HG03103 (cell line): ENCODE measurements at regions not wholly inside any gene's neighbourhood (a gene's known extent, or its start where the extent isn't known, plus 50 kb on each side); places are given as distances from the start of the nearest gene placed in this dataset.

ENCODE experiments used
- ATAC-seq: cut with Tn5 transposase; IDR thresholded peaks from one replicate; pipeline ENCODE4 v1.9.1; 2021; ENCODE audit warnings: low read depth; ENCODE audit not compliant: unreplicated experiment

DNA sequence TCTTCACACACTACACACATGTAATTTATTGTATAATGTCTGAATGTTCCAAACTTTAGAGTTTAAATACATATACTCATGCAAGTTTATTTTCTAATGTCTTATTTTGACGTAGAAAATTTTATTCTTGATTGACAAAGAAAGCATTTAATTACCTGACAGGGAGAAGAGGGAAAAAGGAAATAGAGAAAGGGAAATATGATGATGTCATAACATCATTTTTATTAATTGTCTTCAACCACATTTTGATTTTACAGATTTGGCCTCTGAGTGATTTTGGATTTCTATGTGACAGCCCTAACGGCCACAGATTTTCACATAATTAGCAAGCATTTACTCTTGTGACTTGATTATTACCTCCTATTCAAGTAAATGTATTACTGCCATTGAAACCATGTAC is 106.1 kb upstream of the FSTL4 start:
- ATAC-seq = no peak

DNA sequence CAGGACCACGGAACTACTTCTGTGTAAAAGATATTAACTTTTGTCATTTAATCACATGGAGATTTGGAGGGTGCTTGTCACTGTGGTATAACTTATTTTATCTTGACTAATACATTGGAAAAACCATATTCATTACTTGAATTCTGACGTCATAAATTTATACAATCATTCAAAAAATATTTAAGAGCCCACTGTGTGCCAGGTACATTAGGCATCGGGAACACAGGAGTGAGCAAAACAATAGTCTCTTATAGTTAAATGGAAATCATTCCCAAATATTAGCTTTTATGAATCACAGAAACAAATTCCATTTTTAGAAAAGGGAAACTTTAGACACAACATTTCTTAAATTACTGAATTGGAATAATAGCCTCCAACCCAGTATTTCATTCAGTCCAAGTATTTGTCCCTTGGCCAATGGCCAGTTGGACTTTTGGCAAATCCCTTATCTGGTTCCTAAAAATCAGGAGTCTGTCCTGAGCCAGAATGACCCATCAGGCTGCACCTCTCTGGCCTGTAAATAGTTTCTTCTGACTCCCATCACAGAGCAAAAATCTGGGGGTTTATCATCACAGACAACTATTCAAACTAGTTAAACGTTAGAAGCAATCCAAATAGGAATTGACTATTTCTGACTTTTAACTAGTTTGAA is 104.3 kb upstream of the FSTL4 start:
- no peak for ATAC-seq

DNA sequence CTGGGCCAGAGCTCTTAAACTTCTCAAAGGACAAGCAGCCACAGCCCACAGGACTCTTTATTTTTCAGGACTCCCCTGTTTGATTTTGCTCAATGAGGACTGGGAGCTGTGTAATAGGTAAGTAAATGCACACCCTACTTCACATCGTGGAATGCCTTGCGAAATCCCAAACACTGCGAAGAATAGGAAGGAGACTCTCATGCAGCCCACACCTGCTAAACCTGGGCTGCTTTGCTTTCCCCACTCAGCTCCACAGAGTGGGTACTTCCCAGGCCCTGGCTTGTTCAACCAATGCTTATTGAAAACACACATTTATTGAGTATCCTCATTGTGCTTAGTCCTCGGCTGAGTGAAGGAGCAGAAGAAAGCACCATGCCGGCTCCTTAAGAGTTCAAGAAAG is 103.3 kb upstream of the FSTL4 start:
- no peak for ATAC-seq

DNA sequence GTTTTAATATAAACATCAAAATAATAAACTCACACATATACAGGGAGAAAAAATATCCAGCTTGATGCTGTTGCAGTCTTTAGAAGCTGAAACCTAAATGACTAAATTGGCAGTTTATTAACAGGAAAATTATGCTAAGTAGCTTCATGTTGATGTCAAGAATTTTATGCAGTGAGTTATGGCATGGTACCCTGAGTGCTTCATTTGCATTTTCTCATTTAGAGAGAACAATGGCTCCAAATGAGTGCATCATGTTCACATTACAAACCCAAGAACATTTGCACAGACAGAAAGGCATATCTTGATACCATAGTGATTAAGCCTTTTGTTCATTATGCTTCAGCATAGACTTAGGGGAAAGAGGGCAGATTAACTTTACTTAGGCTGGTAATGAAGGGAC is 102.9 kb upstream of the FSTL4 start:
- no peak for ATAC-seq

- ATAC-seq = no peak
These were observed 102.0 kb upstream of the FSTL4 start for GRCh38 chr5:133714161-133714915.

DNA sequence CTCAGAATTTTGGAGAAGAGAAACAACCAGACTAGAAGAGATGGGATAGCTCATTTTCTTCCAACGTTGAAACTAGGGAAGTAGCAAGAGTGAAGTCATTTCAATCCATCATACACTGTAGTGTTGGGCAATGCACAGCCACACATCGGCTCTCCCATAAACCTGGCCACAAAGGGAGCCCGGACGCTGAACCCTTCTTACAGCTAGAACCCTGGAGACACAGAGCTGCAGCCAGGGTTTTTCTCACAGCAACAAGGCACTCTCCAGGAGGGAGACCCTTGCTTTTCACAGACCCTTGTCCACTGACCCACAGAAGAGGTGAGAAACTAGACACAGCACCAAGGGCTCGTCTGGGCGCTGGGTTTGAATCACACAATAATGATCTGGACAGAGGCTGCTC is 101.4 kb upstream of the FSTL4 start:
- ATAC-seq = no peak

DNA sequence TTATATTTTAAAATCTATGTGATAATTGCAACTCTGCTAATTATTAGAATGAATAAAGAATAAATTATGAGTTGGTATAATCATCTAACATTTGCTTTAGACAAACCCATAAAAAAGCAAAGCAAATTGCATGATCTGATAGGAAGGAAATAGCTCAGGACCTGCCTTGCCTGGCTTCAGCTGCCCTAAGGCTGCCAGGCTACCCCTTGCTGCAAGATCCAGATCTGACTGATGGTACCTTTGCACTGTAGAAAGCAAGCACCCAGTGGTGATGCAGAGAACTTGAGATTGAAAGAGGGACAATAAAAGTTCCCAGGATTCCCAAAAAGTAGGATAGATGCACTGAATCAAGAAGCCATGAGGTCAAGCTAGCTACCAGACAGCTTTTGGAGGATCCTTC is 100.9 kb upstream of the FSTL4 start:
- no peak for ATAC-seq

DNA sequence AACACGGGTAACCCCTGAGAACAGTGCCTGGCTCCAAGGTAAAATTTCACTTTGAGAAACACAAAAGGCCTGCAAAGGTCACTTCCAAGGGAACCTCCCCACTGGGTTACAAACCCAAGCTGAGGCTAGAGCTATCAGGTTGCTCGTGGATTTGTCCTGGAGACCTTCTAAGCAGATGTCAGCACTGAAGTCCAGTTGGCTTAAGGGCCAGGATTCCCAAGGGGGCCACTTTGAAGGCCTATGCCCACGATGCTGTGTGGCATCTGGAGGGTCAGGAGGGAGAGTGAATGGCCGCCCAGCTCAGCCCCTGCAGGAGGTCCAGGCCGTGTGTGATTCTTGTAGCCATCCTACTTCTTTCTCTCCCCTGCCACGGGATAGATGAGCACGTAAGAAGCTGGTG is 100.2 kb upstream of the FSTL4 start:
- no peak for ATAC-seq

DNA sequence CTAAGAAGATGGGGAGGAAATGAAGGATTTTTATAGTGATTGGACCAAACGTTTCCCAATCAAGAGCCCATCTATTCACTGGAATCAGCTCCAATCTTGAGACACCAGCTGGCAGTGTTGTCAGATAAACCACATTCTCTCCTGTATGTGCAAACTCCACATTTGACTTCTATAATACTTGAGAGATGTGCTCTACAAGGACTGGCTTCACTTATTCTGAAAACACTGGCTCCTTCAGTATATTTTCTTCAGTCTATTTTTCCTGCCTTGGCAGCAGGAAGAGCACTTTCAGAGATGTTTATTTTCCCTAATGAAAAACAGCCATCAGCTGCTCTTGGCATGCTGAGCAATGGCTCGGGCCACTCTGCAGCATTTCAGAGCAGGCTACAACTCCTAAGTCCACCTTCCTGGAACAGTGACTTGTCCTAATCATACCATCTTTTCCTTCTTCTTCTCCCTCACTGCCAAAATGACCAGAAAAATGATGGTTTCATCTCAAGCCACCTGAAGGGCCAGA is 96.9 kb upstream of the FSTL4 start:
- no peak for ATAC-seq

DNA sequence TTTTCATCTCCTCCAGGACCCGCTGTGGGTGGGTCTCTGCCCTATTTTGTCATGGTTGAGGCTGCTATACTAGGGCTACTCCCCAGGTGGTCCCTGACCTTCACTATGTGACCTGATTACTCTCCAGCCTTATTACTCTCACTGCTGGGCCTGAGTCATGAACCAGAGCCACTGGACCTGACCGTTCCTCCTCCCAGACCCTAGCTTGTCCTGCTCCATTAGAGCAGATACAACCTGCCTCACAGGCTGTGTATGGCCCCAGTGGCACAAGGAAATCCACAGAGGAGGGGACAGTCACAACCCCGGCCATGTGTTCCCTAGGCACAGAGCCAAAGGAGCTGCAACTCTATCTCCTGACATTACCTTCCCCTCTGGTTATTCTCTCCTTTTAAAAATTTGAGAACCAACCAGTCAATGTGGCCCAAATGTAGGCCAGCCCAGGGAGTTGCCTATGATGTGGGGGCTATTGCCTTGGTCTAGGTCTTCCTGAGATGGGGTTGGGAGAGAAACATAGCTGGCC is 96.0 kb upstream of the FSTL4 start:
- ATAC-seq = no peak

DNA sequence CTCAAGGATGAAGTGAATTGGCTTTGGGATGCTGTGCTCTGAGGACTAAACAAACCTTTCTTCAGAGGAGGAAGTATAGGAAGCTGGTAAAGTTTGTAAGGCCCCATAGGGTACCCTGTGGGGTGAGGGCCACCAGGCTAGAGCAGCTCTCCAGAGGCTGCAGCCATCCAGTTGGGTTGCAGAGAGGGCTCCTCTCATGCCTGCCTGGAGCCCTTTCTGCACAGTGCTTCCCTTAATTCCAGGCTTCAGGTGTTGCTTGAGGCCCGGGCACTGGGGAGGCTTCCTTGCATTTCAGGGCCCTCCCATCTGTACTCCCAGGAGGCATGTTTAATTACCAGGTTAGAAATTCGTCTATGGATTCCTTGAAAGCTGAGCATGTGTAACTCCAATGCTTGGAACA is 95.3 kb upstream of the FSTL4 start:
- ATAC-seq = no peak

DNA sequence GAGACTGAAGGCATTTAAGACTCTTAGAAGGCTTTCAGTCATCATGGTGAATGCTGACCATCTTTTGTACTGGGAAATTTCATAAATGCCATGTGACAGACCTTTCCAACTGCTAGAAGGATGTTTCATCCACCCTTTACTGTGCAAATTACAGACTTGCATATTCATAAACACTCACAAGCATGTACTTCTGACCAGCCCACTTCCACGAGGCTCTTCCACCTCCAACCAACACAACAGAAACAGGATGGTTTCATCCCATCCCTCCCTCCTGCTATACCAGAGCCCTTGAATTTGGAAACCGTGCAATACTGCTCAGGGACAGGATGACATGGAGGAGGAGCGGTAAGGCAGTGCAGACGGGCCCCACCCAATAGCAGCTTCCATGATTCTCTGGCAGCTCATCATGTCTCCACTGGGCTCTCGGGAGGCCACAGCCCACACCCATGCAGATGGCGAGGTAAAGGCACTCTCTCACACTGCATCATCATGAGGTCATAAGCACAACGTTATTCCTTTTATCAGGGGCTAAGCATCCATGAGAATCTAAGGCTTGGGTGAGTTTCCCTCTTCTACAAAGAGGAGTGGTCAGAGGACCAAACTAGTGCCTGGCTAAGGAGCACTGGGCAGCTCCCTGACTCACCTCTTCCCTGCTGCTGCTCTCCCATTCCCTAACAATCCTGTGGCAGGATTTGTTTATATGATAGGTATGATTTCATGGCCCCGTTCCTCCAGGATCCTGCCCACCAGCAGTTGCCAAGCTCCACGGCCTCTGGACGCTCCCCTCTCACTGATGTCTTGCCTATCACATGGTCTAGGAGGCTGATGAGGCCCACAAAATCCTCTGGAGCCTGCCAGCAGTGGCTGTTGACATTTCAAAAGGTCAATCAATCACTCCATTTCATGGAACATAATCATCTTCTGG is 94.4 kb upstream of the FSTL4 start:
- ATAC-seq = no peak

GRCh38 chr5:133705331-133705730 is 93.0 kb upstream of the FSTL4 start:
- no peak for ATAC-seq

DNA sequence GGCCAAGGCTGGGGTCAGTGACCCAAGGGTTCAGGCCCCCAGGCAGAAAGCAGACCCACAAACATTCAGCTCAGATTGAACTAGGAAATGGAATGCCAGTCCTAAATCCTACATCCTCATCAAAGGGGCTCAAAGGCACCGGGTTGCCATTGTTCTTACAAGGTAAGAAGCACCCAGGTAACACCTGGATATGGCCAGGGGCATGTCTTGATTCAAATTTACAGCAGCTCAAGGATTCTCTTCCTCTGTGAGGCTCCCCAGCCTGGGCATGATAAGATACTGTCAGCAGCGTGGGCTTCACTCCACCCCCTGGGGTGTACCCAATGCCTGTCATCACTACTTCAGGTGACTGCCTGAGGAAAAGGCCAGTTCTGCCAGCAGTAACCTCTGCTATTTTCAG is 92.1 kb upstream of the FSTL4 start:
- ATAC-seq = no peak

DNA sequence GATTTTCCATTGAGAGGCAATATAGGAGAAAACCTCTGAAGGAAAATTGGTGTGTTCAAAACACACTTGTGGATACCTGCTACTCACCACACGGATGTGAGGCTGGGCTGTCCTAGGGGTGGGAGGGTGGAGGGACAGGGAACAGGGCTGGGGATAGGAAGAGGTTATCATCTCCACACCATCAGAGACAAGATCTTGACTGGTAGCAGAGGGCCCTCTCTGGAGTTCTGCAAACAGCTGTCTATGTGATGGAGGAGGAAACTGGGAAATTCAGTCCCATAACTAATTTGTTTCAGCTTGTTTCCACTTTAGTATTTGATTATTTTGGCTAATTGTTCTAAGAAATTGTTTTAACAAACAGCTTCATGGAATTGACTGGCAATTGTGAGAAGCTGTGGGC is 91.6 kb upstream of the FSTL4 start:
- no peak for ATAC-seq

DNA sequence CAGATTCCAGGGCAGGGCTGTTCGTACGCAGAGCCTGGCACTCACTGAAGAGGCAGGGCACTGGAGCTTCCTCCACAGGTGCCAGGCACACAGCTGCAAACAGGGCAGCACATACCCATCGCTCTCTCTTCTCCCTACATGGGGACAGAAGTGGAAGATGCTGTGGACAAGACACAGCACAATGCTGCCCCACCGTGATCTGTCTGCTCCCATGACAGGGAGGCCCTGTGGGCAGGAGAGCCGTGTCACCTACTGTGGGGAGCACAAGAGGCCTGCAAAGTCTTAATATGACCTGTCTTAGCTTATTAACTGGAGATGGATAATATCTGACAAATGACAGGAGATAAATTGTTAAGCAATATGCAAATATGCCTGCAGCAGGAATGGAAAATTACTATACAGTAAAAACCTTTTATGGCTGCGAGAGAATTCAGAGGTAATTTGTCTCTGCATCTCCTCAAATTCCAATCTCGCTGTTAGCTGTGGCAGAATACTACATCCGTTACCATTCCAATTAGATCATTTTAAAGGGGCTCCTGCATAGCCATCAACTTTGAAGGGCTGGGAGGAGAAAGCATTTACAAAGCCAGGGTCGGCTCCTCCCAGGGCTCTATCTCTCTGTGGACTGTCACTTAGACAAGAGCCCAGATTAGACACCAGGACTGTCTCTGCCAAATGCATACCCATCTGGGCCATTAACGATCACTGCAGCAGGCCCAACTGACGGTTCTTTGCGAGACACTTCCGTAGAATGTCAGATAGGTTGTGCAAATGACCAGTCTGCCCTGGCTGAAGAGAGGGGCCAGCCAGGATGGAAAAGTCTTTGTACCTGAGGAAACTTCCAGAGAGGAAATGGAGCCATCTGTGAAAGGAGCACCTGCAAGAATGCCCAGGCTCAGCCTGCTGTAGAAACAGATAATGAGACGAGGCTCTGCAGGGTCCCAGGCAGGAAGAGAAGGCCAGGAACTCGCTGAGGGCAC is 90.7 kb upstream of the FSTL4 start:
- ATAC-seq = no peak

DNA sequence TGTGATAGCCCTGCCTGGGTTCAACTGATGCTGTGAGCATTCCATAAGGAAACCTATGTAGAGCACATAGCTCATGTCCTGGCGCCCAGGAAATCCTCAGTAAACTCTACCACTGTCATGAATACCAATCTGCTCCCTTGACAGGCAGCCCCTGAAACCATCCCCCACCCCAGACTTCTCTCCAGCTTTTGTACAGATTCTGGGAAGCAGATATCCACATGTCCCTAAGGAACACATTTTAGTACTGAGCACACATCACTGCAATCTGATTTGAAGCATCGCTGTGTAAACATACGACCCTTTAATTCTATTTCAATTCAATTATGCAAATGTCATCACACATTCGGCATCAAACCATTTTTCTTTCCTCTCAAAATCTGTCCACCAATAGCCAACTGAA is 89.5 kb upstream of the FSTL4 start:
- ATAC-seq = no peak

GRCh38 chr5:133700251-133700650 is 87.9 kb upstream of the FSTL4 start:
- ATAC-seq = no peak

- ATAC-seq = no peak
These were observed 86.5 kb upstream of the FSTL4 start for GRCh38 chr5:133698646-133699526.
